H1 (cell line): ENCODE measurements at regions not wholly inside any gene's neighbourhood (a gene's known extent, or its start where the extent isn't known, plus 50 kb on each side); places are given as distances from the start of the nearest gene placed in this dataset.

Experiments used
- CTCF ChIA-PET: fragments of 300-600 bp; sonication (Branson Sonifier 250); formaldehyde crosslinking; loops from one replicate; lab custom pipeline; 2021; ENCODE audit not compliant: partially characterized antibody; lab: Charles Lee
- POLR2A ChIA-PET: fragments of 300-600 bp; sonication (Branson Sonifier 250); formaldehyde crosslinking; loops from one replicate; lab custom pipeline; 2021; ENCODE audit warnings: inconsistent platforms; ENCODE audit not compliant: partially characterized antibody; lab: Charles Lee
- DNase-seq, 2 experiments: peaks; one replicate each; pipeline versions ENCODE4 v3.0.0 to v3.0.0-alpha.2; 2010 to 2022; ENCODE audit warnings: low spot score in 2 of 2, low read depth in 1 of 2, mixed read lengths in 1 of 2
- FAIRE-seq: peaks from 2 replicates; lab custom pipeline; 2011; peaks lifted over from hg19 to GRCh38; lab: Jason Lieb, UNC
- H2AFZ ChIP-seq: 2 replicates; pipeline ENCODE4 v1.8.1; 2012; ENCODE audit warnings: low read length, inconsistent platforms
- H2AK5ac ChIP-seq: 2 replicates; pipeline ENCODE4 v1.6.1; 2013; ENCODE audit warnings: low read depth, low read length
- H2BK120ac ChIP-seq: replicated peaks from 2 replicates; pipeline ENCODE3; 2013; ENCODE audit warnings: low read depth, low read length, inconsistent platforms
- H2BK12ac ChIP-seq: 2 replicates; pipeline ENCODE4 v1.6.1; 2013; ENCODE audit warnings: low read depth, low read length
- H2BK15ac ChIP-seq: 2 replicates; pipeline ENCODE4 v1.6.1; 2013; ENCODE audit warnings: low read length
- H2BK20ac ChIP-seq: 2 replicates; pipeline ENCODE4 v1.6.1; 2013; ENCODE audit warnings: low read length
- H2BK5ac ChIP-seq: 2 replicates; pipeline ENCODE4 v1.6.1; 2013; ENCODE audit warnings: low read depth, low read length
- H3K14ac ChIP-seq: 2 replicates; pipeline ENCODE4 v1.6.1; 2013; ENCODE audit warnings: inconsistent platforms; ENCODE audit not compliant: insufficient read length
- H3K18ac ChIP-seq: 2 replicates; pipeline ENCODE4 v1.6.1; 2013; ENCODE audit warnings: low read length; ENCODE audit errors: extremely low read depth
- H3K23ac ChIP-seq: 2 replicates; pipeline ENCODE4 v1.6.1; 2013; ENCODE audit warnings: inconsistent platforms; ENCODE audit not compliant: insufficient read length
- H3K23me2 ChIP-seq: 2 replicates; pipeline ENCODE4 v1.6.1; 2013; ENCODE audit warnings: low read depth, low read length
- H3K27ac ChIP-seq: 2 replicates; pipeline ENCODE4 v1.6.1; 2011; ENCODE audit warnings: low read depth, low read length, inconsistent platforms
- H3K27me3 ChIP-seq, 4 experiments: replicated peaks in 1 of 4; 1 replicate in 1 of 4; 2 replicates in 3 of 4; pipeline versions ENCODE4 v1.6.1 to v1.8.1; 2011 to 2013; ENCODE audit warnings: low read length in 3 of 4, mild to moderate bottlenecking in 3 of 4, inconsistent platforms in 2 of 4, mixed read lengths in 2 of 4, moderate library complexity in 1 of 4; ENCODE audit not compliant: control insufficient read depth in 3 of 4, insufficient read depth in 3 of 4; ENCODE audit errors: extremely low read depth in 1 of 4
- H3K36me3 ChIP-seq, 4 experiments: 2 replicates each; pipeline versions ENCODE4 v1.6.1 to v1.8.1; 2011 to 2013; ENCODE audit warnings: mild to moderate bottlenecking in 4 of 4, low read length in 3 of 4, moderate library complexity in 2 of 4, control low read depth in 1 of 4, inconsistent platforms in 1 of 4; ENCODE audit not compliant: insufficient read depth in 4 of 4, control insufficient read depth in 2 of 4
- H3K4ac ChIP-seq: replicated peaks from 2 replicates; pipeline ENCODE3; 2013; ENCODE audit warnings: low read length, low read depth, mixed read lengths, inconsistent platforms; ENCODE audit not compliant: insufficient read length
- H3K4me1 ChIP-seq, 4 experiments: replicated peaks in 1 of 4; 1 replicate in 1 of 4; 2 replicates in 3 of 4; pipeline versions ENCODE4 v1.6.1 to v1.8.1; 2011 to 2013; ENCODE audit warnings: low read length in 3 of 4, inconsistent platforms in 2 of 4, mixed read lengths in 1 of 4; ENCODE audit not compliant: insufficient read depth in 4 of 4, control insufficient read depth in 3 of 4
- H3K4me2 ChIP-seq, 2 experiments: 2 replicates each; pipeline versions ENCODE4 v1.6.1 to v1.8.1; 2011 to 2013; ENCODE audit warnings: low read depth in 2 of 2, low read length in 2 of 2, control low read depth in 1 of 2, inconsistent platforms in 1 of 2, mild to moderate bottlenecking in 1 of 2; ENCODE audit not compliant: insufficient read depth in 1 of 2
- H3K4me3 ChIP-seq, 4 experiments: fragments of 200-600, 300-600 bp in 1 of 4; sonication (generic), shearing (Covaris generic), sonication (Bioruptor Twin) in 1 of 4; 2 replicates each; pipeline versions ENCODE4 v1.5.1 to v1.8.1; 2011 to 2016; ENCODE audit warnings: low read length in 4 of 4, low read depth in 3 of 4, control low read depth in 2 of 4, inconsistent platforms in 2 of 4, mild to moderate bottlenecking in 2 of 4, mixed read lengths in 1 of 4, moderate library complexity in 1 of 4; ENCODE audit not compliant: insufficient read depth in 2 of 4; ENCODE audit errors: extremely low read depth in 1 of 4
- H3K56ac ChIP-seq: replicated peaks from 2 replicates; pipeline ENCODE3; 2013; ENCODE audit warnings: low read depth, mild to moderate bottlenecking, mixed read lengths, low read length, inconsistent platforms; ENCODE audit not compliant: insufficient read length
- H3K79me1 ChIP-seq: 2 replicates; pipeline ENCODE4 v1.6.1; 2013; ENCODE audit warnings: low read depth, low read length, control low read depth
- H3K79me2 ChIP-seq, 2 experiments: 2 replicates each; pipeline versions ENCODE4 v1.6.1 to v1.8.1; 2012 to 2013; ENCODE audit warnings: low read length in 2 of 2, mild to moderate bottlenecking in 2 of 2, inconsistent platforms in 1 of 2; ENCODE audit not compliant: insufficient read depth in 2 of 2, control insufficient read depth in 1 of 2
- H3K9ac ChIP-seq, 4 experiments: replicated peaks in 1 of 4; 1 replicate in 1 of 4; 2 replicates in 3 of 4; pipeline versions ENCODE4 v1.6.1 to v1.8.1; 2011 to 2013; ENCODE audit warnings: low read depth in 3 of 4, low read length in 3 of 4, control low read depth in 2 of 4, mild to moderate bottlenecking in 2 of 4, moderate library complexity in 2 of 4, inconsistent platforms in 1 of 4; ENCODE audit errors: extremely low read depth in 1 of 4
- H3K9me3 ChIP-seq, 2 experiments: 2 replicates each; pipeline versions ENCODE4 v1.6.1 to v1.8.1; 2012 to 2013; ENCODE audit warnings: mild to moderate bottlenecking in 2 of 2, moderate library complexity in 2 of 2, control low read depth in 1 of 2, inconsistent platforms in 1 of 2, low read depth in 1 of 2, low read length in 1 of 2, mixed read lengths in 1 of 2; ENCODE audit not compliant: insufficient read depth in 2 of 2
- H4K20me1 ChIP-seq, 2 experiments: replicated peaks in 1 of 2; 2 replicates each; pipeline versions ENCODE3 to v1.8.1; 2011 to 2013; ENCODE audit warnings: inconsistent platforms in 2 of 2, low read length in 2 of 2, mild to moderate bottlenecking in 1 of 2; ENCODE audit not compliant: insufficient read depth in 2 of 2, control insufficient read depth in 1 of 2
- H4K5ac ChIP-seq: 2 replicates; pipeline ENCODE4 v1.6.1; 2013; ENCODE audit warnings: low read length, low read depth, mixed read lengths, inconsistent platforms; ENCODE audit not compliant: insufficient read length
- H4K8ac ChIP-seq: 2 replicates; pipeline ENCODE4 v1.8.0; 2013; ENCODE audit warnings: mild to moderate bottlenecking, moderate library complexity, low read length, inconsistent platforms; ENCODE audit not compliant: insufficient read depth; ENCODE audit errors: extremely low read depth
- H4K91ac ChIP-seq: replicated peaks from 2 replicates; pipeline ENCODE3; 2013; ENCODE audit warnings: low read length, mixed read lengths, inconsistent platforms; ENCODE audit not compliant: insufficient read length
- BCL11A ChIP-seq, 2 experiments: IDR thresholded peaks; one replicate each; pipeline ENCODE4 v1.6.1; 2011; ENCODE audit warnings: low read depth in 2 of 2, low read length in 2 of 2, mild to moderate bottlenecking in 2 of 2
- EGR1 ChIP-seq: IDR thresholded peaks from 2 replicates; pipeline ENCODE4 v1.6.1; 2011; ENCODE audit warnings: low read depth, low read length, borderline replicate concordance
- GABPA ChIP-seq: IDR thresholded peaks from 2 replicates; pipeline ENCODE4 v1.6.1; 2011; ENCODE audit warnings: mild to moderate bottlenecking, low read length, moderate library complexity, borderline replicate concordance; ENCODE audit not compliant: insufficient read depth
- SIX5 ChIP-seq: IDR thresholded peaks from 2 replicates; pipeline ENCODE4 v1.6.1; 2011; ENCODE audit warnings: mild to moderate bottlenecking, low read depth, low read length
- SUZ12 ChIP-seq: fragments of 200-600 bp; sonication (generic); IDR thresholded peaks from 2 replicates; pipeline ENCODE4 v1.6.1; 2012; ENCODE audit warnings: mild to moderate bottlenecking, inconsistent platforms, low read length, moderate library complexity, mixed read lengths
- WGBS, 2 experiments: shearing (Covaris generic) in 1 of 2; methylation state at CpG; one replicate each; pipeline versions ENCODE4 v1.1.6 to v1.1.7; 2013 to 2015; ENCODE audit warnings: low lambda C conversion rate in 2 of 2, mixed read lengths in 2 of 2, inconsistent platforms in 1 of 2, low coverage in 1 of 2, missing lambda C conversion rate in 1 of 2; ENCODE audit not compliant: insufficient replicate concordance in 2 of 2, insufficient coverage in 1 of 2, insufficient read length in 1 of 2; ENCODE audit errors: extremely low coverage in 1 of 2, missing lambda C conversion rate in 1 of 2; 5-methylcytosine and 5-hydroxymethylcytosine counted together

DNA sequence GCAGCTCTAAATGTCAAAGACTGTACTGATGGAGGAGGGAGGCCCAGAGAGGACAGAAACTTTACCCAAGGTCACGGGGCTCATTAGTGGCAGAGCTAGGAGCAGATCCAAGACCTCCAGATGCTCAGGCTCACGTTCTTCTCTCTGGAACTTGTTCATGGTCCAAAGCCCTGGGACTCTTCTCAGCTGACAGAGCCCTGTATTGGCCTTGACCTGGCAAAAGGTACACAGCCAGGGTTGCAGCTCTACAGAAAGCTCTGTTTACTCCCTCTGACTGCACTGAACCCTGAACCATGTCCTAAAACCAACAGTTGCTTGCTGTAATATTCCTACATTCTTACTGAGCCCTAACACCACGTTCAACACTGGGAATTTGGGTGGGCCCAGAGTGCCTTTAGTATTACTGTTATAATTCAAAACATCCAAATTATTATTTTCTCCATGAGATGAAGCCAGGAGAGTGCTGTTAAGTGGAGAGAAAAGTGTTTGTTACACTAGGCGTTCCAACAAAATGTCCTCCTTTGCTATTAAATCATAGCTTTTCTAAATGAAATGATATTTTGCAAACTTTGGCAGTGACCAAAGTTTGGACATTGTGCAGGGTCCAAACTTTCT lies 602.4 kb upstream of the CLINT1 start:
- no peaks in the 10 kb centered on the region for H4K20me1 ChIP-seq
- H3K36me3 ChIP-seq, result no peaks in the 10 kb centered on the region
- no peak overlapping the region for H2BK12ac ChIP-seq
- H2AFZ ChIP-seq, result no peak overlapping the region
- H4K91ac ChIP-seq, result no peak overlapping the region
- H3K4me1 ChIP-seq, result no peaks in the 10 kb centered on the region
- H3K9ac ChIP-seq, result no peak overlapping the region
- no peak overlapping the region for H2BK5ac ChIP-seq
- no peaks in the 10 kb centered on the region for H3K79me1 ChIP-seq
- WGBS, 2 experiments, result 92% methylated on average over 4 of the region's 4 CpGs; no CpG with 5 or more reads in 1 of the 2 experiments
- POLR2A ChIA-PET, result no interaction called here
- no peak overlapping the region for H3K27ac ChIP-seq
- FAIRE-seq (no peak), DNase-seq (no peak)
- H4K8ac ChIP-seq, result no peak overlapping the region
- H3K23ac ChIP-seq, result no peak overlapping the region
- no peak overlapping the region for H2BK120ac ChIP-seq
- no peak overlapping the region for H3K4me2 ChIP-seq
- TF ChIP-seq SUZ12, result no peak
- TF ChIP-seq BCL11A (IDR thresholded peaks at IDR 0.05; ENCODE audit: low read depth in 2 of 2, low read length in 2 of 2), result no peak
- no peak for TF ChIP-seq SIX5
- no peak for TF ChIP-seq GABPA
- TF ChIP-seq EGR1, result no peak
- H3K79me2 ChIP-seq, result no peaks in the 10 kb centered on the region
- H2AK5ac ChIP-seq, result no peak overlapping the region
- no peak overlapping the region for H3K14ac ChIP-seq
- no peak overlapping the region for H3K4me3 ChIP-seq
- H3K4ac ChIP-seq, result no peak overlapping the region
- H3K27me3 ChIP-seq, result peaks cover 0 to 1% (median 0%) of the 10 kb centered on the region in 4 experiments; a peak in 1 of 7 replicates
- no peak overlapping the region for H3K18ac ChIP-seq
- no peak overlapping the region for H3K56ac ChIP-seq
- H3K23me2 ChIP-seq, result no peaks in the 10 kb centered on the region
- H2BK15ac ChIP-seq, result no peak overlapping the region
- no peak overlapping the region for H4K5ac ChIP-seq
- H2BK20ac ChIP-seq, result no peak overlapping the region
- CTCF ChIA-PET, result no interaction called here
- no peaks in the 10 kb centered on the region for H3K9me3 ChIP-seq
